Peyer's patch (tissue), 4 donors: ENCODE measurements at regions not wholly inside any gene's neighbourhood (a gene's known extent, or its start where the extent isn't known, plus 50 kb on each side); places are given as distances from the start of the nearest gene placed in this dataset.

ENCODE experiments used
- DNase-seq, 3 donors: peaks; one replicate each; pipeline ENCODE4 v3.0.0-alpha.2; 2017 to 2019
- H3K27ac ChIP-seq, 4 donors: fragments of 200-600 bp; sonication (generic); one replicate each; pipeline ENCODE4 v1.5.1; 2016 to 2019
- H3K27me3 ChIP-seq, 2 donors: fragments of 200-600 bp; sonication (generic); one replicate each; pipeline ENCODE4 v1.5.1; 2019
- H3K36me3 ChIP-seq, 3 donors: fragments of 200-600 bp; sonication (generic); one replicate each; pipeline ENCODE4 v1.5.1; 2016 to 2019
- H3K4me1 ChIP-seq, 4 donors: fragments of 200-600 bp; sonication (generic); one replicate each; pipeline ENCODE4 v1.5.1; 2016 to 2019
- H3K4me3 ChIP-seq, 4 donors: fragments of 200-600 bp; sonication (generic); 1 replicate in 3 of 4; 2 replicates in 1 of 4; pipeline ENCODE4 v1.5.1; 2016 to 2019; ENCODE audit warnings: mild to moderate bottlenecking in 1 of 4
- H3K9me3 ChIP-seq, 4 donors: fragments of 200-600 bp; sonication (generic); one replicate each; pipeline ENCODE4 v1.5.1; 2016 to 2019; ENCODE audit warnings: mild to moderate bottlenecking in 1 of 4
- CTCF ChIP-seq, 6 experiments: fragments of 450-650 bp in 4 of 6; fragments of 200-600 bp in 2 of 6; sonication (generic) in 1 of 6; IDR thresholded peaks; one replicate each; pipeline ENCODE4 v1.5.1; 2017 to 2019; ENCODE audit warnings: antibody characterized with exemption in 6 of 6, mild to moderate bottlenecking in 3 of 6, moderate library complexity in 1 of 6
- POLR2A ChIP-seq, 2 donors: fragments of 450-650 bp; IDR thresholded peaks; one replicate each; pipeline ENCODE4 v1.5.1; 2017; ENCODE audit warnings: antibody characterized with exemption in 2 of 2, mild to moderate bottlenecking in 2 of 2, moderate library complexity in 2 of 2

- Histone ChIP-seq H3K27ac (no peak overlapping the region), H3K4me1 (no peaks in the 10 kb centered on the region), H3K27me3 (no peaks in the 10 kb centered on the region), H3K9me3 (no peaks in the 10 kb centered on the region), H3K4me3 (no peak overlapping the region), H3K36me3 (no peaks in the 10 kb centered on the region)
- TF ChIP-seq POLR2A (IDR thresholded peaks at IDR 0.05) = no peak
- no peak for TF ChIP-seq CTCF (IDR thresholded peaks at IDR 0.05)
- DNase-seq = no peak
Measured at GRCh38 chr10:6333973-6334372, 131.2 kb downstream of the PFKFB3 start.

GRCh38 chr10:6336016-6336415, 133.3 kb downstream of the PFKFB3 start:
- no peaks in the 10 kb centered on the region for H3K27me3 ChIP-seq
- DNase-seq = no peak

GRCh38 chr10:6337382-6337781, 134.7 kb downstream of the PFKFB3 start:
- no peak for DNase-seq
- Histone ChIP-seq H3K27ac (no peak overlapping the region), H3K4me1 (no peaks in the 10 kb centered on the region), H3K27me3 (no peaks in the 10 kb centered on the region), H3K9me3 (no peaks in the 10 kb centered on the region), H3K4me3 (no peak overlapping the region), H3K36me3 (no peaks in the 10 kb centered on the region)
- no peak for TF ChIP-seq POLR2A (IDR thresholded peaks at IDR 0.05)
- TF ChIP-seq CTCF (IDR thresholded peaks at IDR 0.05) = no peak

More at GRCh38 chr10:6336016-6336415, 133.3 kb downstream of the PFKFB3 start:
- no peaks in the 10 kb centered on the region for H3K36me3 ChIP-seq
- no peak overlapping the region for H3K27ac ChIP-seq
- no peak for TF ChIP-seq CTCF (IDR thresholded peaks at IDR 0.05)
- TF ChIP-seq POLR2A (IDR thresholded peaks at IDR 0.05) = no peak
- no peaks in the 10 kb centered on the region for H3K9me3 ChIP-seq
- H3K4me1 ChIP-seq = no peaks in the 10 kb centered on the region
- H3K4me3 ChIP-seq = no peak overlapping the region

- Histone ChIP-seq H3K36me3 (no peaks in the 10 kb centered on the region), H3K4me3 (no peak overlapping the region), H3K4me1 (no peaks in the 10 kb centered on the region), H3K9me3 (no peaks in the 10 kb centered on the region), H3K27me3 (no peaks in the 10 kb centered on the region), H3K27ac (no peak overlapping the region)
- TF ChIP-seq CTCF (IDR thresholded peaks at IDR 0.05) = no peak
- TF ChIP-seq POLR2A (IDR thresholded peaks at IDR 0.05) = no peak
- no peak for DNase-seq
Measured at GRCh38 chr10:6338361-6338760, 135.6 kb downstream of the PFKFB3 start.

GRCh38 chr10:6339891-6340290, 137.2 kb downstream of the PFKFB3 start:
- Histone ChIP-seq H3K4me3 (no peak overlapping the region), H3K9me3 (no peaks in the 10 kb centered on the region), H3K36me3 (no peaks in the 10 kb centered on the region), H3K27me3 (no peaks in the 10 kb centered on the region), H3K27ac (no peak overlapping the region), H3K4me1 (no peaks in the 10 kb centered on the region)
- no peak for TF ChIP-seq CTCF (IDR thresholded peaks at IDR 0.05)
- no peak for TF ChIP-seq POLR2A (IDR thresholded peaks at IDR 0.05)
- no peak for DNase-seq

GRCh38 chr10:6342096-6342685, 139.5 kb downstream of the PFKFB3 start:
- Histone ChIP-seq H3K27ac (no peak overlapping the region), H3K4me1 (peaks cover 0 to 4% (median under 1%) of the 10 kb centered on the region in 4 donors), H3K9me3 (no peaks in the 10 kb centered on the region), H3K36me3 (no peaks in the 10 kb centered on the region), H3K4me3 (no peak overlapping the region), H3K27me3 (no peaks in the 10 kb centered on the region)
- DNase-seq = no peak
- TF ChIP-seq CTCF (IDR thresholded peaks at IDR 0.05) (no peak), POLR2A (IDR thresholded peaks at IDR 0.05) (no peak)
